ENCODE measurements at regions not wholly inside any gene's neighbourhood (a gene's known extent, or its start where the extent isn't known, plus 50 kb on each side); places are given as distances from the start of the nearest gene placed in this dataset.
"Not testable (repeated sequence)": the region's sequence is repeated elsewhere in the genome, so short reads cannot be mapped to it uniquely, and the experiment has no call there.

DNA sequence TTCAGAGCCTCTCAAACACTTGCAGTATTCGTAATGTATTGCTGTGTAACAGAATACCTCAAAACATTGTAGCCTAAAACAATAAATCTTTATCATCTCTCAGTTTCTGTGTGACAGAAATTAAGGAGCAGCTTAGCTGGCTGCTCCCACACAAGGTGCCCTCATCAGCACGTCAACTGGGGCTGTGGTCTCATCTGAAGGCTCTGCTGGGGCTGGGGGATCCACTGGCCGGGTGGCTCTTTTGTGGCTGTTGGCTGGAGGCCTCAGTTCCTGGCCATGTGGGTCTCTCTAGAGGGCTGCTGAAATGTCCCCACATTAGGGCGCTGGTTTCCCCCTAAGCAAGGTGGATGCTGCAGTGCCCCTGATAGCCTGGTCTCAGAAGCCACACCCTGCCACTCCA, 113.4 kb upstream of the CIBAR2 start:
- no peak for DNase-seq

- no peak for DNase-seq
Observed at GRCh38 chr16:85227084-85227945, 115.0 kb upstream of the CIBAR2 start.

GRCh38 chr16:85227946-85228862, 115.9 kb upstream of the CIBAR2 start:
- no peak for DNase-seq

DNA sequence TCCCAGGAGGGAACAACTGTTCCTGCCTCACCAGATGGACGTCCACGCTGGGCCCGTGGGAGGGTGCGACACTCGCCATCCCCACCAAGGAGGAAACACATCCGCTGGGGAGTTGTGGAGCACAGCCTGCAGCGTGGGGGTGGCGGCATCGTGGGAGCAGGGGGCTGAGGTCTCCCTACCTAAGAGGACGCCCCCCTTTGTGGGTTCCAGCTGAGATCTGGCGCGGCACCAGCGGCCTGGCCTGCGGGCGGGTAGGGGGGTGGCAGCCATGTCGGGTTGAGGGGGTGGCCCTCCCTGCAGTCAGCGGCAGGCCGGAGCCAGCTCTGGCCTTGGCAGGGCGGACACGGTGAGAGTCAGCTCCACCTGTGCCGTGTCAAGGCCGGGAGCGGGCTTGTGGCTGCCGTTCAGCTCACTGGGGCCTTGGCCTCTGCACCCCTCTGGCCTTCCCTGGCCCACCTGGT, 116.7 kb upstream of the CIBAR2 start:
- DNase-seq: no peak

DNA sequence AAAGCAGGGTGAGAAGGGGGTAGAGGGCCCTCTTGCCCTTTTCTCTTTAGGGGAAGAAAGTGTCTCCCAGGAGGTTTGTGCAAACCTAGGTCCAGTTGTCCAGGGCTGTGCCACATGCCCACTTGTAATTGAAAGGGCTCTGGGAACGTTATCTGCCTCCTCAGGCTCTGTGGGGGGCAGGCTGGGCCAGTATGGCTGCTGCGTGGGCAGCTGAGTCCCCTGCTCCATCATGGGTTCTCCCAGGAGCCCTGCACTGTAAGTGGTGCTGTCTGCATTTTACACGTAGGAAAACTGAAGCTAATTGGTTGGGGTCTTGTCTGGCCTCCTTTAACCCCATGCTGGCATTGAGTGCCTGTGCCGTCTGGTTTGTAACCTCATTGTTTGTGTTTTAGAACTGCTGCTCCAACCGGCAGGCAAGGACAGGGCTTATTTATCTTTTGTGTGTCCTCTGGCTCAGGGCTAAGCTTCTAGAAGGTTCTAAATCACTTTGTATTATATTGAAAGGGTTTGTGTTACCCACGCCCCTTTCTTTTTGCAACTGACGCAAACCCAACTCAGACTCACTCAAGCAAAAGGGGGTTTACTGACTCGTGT, 117.7 kb upstream of the CIBAR2 start:
- no peak for DNase-seq

DNA sequence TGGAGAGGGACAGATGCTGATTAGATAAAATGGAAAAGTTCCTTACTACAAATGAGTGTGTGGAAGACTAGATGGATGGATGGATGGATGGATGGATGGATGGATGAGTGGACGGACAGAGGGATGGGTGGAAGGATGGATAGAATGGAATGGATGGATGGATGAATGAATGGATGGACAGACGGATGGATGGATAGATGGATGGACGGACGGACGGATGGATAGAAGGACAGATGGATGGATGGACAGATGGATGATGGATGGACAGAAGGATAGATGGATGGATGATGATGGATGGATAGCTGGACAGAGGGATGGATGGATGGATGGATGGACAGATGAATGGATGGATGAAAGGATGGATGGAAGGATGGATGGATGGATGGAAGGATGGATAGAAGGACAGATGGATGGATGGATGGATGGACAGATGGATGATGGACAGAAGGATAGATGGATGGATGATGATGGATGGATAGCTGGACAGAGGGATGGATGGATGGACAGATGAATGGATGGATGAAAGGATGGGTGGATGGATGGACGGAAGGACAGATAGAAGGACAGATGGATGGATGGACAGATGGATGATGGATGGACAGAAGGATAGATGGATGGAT, 118.6 kb upstream of the CIBAR2 start:
- DNase-seq: not testable (repeated sequence)

GRCh38 chr16:85231959-85232358, 119.7 kb upstream of the CIBAR2 start:
- no peak for DNase-seq

DNA sequence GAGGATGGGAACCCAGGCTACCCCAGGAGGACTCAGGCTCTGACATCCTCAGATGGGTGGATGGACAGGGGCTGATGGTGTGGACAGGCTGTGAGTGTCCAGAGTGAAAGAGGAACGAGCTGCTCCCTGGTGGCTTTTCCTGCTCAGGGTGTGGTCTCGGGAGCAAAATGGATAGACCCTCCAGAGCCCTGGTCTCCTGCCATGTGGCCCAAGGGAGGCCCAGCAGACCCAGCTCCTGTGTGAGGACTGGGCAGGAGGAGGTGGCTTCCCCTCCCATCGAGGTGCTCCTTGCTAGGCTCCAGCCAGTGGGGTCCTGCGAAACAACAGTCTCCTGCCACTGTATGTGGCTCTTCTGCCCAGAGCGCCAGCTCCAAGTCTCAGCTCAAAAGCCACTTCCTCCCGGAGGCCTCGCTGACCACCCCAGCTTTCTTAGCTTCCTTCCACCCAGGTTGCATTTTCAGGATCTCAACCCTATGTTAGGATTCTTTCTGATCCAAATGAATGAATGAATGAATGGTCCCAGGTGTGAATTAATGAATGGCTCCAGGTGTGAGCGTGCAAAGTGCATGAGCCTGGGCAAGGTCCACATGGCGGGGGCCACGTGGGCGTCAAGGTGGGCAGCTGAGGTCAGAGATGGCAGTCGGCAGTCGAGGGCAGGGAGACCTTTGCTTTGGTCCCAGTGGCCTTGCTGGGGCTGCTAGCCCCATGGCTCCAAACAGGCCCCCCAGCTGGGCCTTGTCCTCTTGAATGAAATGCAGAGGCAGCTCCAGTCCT, 120.3 kb upstream of the CIBAR2 start:
- DNase-seq: no peak

DNA sequence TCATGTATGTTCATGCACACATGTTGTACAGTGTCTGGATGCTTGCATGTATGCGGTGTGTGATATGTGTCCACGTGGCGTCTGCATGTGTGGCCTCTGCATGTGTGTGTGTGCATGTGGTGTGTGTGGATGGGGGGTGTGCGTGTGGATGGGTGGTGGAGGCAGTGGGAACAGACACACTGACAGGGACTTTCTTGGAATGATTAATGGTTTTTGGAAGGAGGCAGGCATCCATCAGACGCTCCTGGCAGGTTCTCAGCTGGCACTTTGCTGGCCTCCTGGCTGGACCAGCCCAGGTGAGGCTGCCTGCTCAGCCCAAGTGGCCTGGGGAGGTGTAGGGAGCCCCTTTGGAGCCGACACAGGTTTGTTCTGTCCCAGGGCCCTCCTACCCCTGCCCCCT, 121.2 kb upstream of the CIBAR2 start:
- DNase-seq: no peak

- DNase-seq: no peak
Observed at GRCh38 chr16:85234310-85235204, 122.3 kb upstream of the CIBAR2 start.

- DNase-seq: no peak
Observed at GRCh38 chr16:85235991-85236817, 123.9 kb upstream of the CIBAR2 start.

GRCh38 chr16:85236818-85237150, 124.5 kb upstream of the CIBAR2 start:
- no peak for DNase-seq

DNA sequence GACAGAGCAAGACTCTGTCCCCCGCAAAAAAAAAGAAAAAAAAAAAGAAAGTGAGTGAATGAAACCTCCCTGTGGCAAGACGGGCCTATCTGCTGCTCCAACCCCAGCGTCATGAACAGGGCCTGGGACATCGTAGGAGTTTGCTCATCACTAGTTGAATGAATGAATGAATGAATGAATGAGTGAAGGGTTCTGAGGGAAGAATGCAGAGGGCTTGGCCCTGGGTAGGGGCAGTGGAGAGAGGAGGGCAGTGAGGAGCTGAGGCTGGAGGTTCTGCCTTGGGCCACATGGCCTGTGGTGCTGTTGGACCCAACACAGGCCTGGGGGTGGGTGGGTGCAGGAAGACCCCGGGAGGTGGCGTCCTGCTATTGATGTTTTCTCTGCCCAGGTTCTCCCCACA, 125.5 kb upstream of the CIBAR2 start:
- DNase-seq: no peak

GRCh38 chr16:85238233-85238647, 126.0 kb upstream of the CIBAR2 start:
- no peak for DNase-seq

GRCh38 chr16:85239239-85239638, 127.0 kb upstream of the CIBAR2 start:
- no peak for DNase-seq

DNA sequence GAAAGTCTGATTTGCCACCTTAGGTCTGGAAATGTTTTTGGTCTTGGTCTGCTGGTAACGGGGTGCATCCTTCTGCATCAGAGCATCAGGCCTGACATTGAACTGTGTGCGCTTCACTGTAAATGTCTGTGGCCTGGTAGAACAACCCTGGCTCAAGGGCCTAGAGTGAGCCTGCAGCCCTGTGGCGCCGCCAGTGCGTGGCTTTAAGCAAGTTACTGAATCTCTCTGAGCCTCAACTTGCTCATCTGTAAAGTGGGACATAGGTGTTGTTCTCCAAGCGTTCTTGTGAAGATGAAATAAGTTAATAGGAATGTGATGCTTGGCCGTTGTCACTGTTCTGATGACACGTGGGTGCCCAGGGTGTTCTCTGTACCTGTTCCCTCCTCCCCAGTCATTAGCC, 127.6 kb upstream of the CIBAR2 start:
- DNase-seq: no peak

DNA sequence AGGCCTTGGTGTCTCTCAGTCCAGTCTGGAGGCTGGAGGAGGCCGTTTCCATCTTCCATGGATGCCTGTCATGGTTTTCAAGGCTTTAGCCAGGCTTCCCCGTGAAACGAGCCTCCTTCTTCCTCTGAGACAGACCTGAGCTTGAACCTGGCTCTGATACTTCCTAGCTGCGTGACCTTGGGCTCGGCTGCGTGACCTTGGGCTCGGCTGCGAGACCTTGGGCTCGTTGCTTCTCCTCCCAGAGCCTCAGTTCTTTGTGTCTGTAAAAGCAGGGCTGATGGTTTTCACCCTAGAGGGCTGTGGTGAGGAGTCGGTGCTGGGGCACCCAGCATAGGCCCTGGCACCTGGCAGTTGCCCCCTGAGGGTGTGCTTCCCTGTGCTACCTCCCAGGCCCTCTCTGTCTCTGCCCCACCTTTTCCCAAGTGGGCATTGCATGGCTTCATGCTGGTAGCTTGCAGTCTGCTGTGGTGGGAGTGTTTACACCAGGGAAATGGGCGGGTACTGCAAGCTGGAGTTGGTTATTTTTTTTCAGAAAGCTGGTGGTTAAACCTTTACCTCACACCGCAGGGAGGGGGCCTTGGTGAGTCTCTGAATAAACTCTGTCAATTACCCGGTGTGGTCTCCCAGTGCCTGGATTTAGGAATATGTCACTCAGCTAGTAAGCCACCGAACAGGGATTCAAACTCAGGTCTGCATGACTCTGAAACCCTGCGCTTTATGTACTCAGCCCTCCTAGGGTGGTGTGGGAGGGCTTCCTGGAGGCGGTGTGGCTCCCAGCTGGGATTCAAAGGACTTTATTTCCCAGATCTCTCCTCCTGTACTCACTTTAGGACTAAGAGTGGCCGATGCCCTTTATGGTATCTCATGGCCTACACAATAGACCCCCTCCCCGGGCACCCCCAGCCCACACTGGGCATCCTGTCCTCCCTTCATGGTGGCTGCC, 129.0 kb upstream of the CIBAR2 start:
- no peak for DNase-seq

DNA sequence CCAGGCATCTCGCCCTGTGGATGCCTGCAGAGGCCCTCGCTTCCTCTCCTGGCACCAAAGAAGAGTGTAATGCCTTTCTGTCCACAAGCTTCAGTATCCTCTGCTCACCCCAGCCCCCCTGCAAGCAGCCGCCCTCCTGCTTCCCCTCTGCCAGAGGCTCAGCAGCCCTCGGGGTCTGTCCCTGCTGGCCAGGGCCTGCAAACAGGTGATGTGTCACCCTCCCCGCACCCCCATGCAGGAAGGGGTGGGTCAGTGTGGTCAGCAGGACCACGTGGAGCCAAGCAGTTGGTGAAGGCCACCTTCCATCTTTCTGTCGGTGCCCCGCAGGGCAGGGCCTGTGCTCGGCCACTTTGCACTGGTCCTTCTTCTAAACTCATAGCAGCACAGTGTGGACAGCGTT, 129.9 kb upstream of the CIBAR2 start:
- no peak for DNase-seq

DNA sequence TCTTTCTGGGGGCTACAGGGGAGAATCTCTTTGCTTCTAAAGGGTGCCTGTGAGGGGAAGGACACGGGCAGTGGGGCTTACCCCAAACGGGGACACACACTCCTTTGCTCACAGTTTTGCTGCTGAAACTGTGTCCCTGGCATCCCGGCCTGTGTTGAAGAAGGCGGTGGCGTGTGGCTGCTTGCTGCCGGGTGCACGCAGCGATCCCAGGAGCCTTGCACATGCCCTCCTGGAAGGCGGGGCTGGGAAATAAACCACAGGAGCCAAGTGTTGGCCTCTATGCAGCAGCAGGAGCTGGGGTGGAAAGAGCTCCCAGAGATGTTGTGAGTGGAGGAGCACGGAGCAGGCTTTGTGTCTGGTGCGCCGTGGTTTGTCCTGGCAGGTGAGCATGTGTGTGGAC, 131.0 kb upstream of the CIBAR2 start:
- DNase-seq: no peak
